Activated T-cell treated with anti-CD3 and anti-CD28 coated beads, Interleukin-2, amount 50 U/mL, for 4 hours (primary cell): ENCODE measurements at regions not wholly inside any gene's neighbourhood (a gene's known extent, or its start where the extent isn't known, plus 50 kb on each side); places are given as distances from the start of the nearest gene placed in this dataset.
A peak's percentile ranks its signal among the peaks of the same experiment; 100 is the strongest.
"Not testable (repeated sequence)": the region's sequence is repeated elsewhere in the genome, so short reads cannot be mapped to it uniquely, and the experiment has no call there.

Experiments used
- ATAC-seq, 2 donors: fragments of 200-7000 bp; cut with Tn5 transposase; one replicate each; pipeline ENCODE4 v1.10.0; 2021
- DNase-seq: peaks from one replicate; pipeline ENCODE4 v3.0.0-alpha.2; 2020
- H3K27me3 Mint-ChIP-seq: one replicate; pipeline ENCODE4 v1.8.0; 2021; ENCODE audit warnings: low read depth, mixed read lengths
- H3K36me3 Mint-ChIP-seq: one replicate; pipeline ENCODE4 v1.8.0; 2022; ENCODE audit warnings: mixed read lengths; ENCODE audit not compliant: insufficient read depth
- H3K4me1 Mint-ChIP-seq: one replicate; pipeline ENCODE4 v1.8.0; 2021; ENCODE audit warnings: low read depth, mixed read lengths
- H3K4me3 Mint-ChIP-seq: one replicate; pipeline ENCODE4 v1.8.0; 2021; ENCODE audit warnings: mild to moderate bottlenecking, moderate library complexity, mixed read lengths
- H3K9me3 Mint-ChIP-seq: one replicate; pipeline ENCODE4 v1.8.0; 2021; ENCODE audit warnings: mixed read lengths

DNA sequence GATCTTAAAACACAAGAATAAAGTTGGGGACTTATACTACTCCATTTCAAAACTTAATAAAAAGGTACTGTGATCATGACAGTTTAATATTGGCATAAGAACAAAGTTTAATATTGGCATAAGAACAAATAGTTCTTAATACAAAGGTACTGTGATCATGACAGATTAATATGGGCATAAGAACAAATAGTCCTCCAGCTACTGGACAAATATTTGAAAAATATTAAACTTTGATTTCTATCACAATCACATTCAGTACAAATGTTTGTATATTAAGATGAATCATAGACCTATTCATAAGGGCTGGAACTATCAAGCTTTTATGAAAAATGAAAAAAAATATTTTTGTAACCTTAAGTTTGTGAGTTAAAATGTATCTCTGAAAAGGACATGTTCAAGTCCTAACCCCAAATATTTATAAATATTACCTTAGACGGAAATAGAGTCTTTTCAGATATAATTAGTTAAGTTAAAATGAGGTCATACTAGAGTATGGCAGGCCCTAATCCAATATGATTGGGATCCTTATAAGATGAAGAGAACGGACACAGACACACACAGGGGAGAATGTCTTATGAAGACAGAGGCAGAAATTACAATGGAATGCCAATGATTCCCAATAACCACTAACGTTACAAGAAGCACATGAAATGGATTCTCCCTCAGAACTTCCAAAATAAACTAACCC is 79.1 kb upstream of the RGS1 start:
- no peaks in the 10 kb centered on the region for H3K36me3 Mint-ChIP-seq
- DNase-seq = no peak

DNA sequence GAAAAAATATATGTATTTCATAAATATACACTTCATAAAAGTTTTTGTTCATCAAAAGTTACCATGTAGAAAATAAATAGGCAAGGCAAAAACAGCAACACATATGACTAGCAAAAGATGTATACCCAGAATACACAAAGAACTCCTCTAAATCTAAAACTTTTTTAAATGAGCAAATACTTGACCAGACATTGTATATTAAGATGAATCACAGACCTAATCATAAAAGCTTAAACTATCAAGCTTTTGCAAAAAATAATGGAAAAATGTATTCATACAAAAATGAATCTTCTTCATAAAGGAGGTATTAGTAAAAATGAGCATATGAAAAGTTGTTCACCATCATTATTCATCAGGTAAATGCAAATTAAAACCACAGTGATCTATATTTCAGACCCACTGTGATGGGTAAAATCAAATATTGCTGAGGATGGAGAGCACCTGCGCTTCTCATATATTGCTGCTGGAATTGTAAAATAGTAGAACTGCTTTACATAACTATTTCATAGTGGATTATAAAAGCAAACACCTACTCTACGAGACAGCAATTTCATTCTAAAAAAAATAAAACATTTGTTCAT is 78.3 kb upstream of the RGS1 start:
- Mint-ChIP-seq H3K27me3 (no peaks in the 10 kb centered on the region), H3K9me3 (no peaks in the 10 kb centered on the region), H3K4me1 (peaks cover 6% of the 10 kb centered on the region), H3K36me3 (no peaks in the 10 kb centered on the region), H3K4me3 (no peak overlapping the region)
- ATAC-seq (no peak), DNase-seq (no peak)

More for the DNA sequence above, 79.1 kb upstream of the RGS1 start:
- Mint-ChIP-seq H3K4me1 (peaks cover 6% of the 10 kb centered on the region), H3K9me3 (no peaks in the 10 kb centered on the region), H3K4me3 (no peak overlapping the region), H3K27me3 (no peaks in the 10 kb centered on the region)
- ATAC-seq = no peak

DNA sequence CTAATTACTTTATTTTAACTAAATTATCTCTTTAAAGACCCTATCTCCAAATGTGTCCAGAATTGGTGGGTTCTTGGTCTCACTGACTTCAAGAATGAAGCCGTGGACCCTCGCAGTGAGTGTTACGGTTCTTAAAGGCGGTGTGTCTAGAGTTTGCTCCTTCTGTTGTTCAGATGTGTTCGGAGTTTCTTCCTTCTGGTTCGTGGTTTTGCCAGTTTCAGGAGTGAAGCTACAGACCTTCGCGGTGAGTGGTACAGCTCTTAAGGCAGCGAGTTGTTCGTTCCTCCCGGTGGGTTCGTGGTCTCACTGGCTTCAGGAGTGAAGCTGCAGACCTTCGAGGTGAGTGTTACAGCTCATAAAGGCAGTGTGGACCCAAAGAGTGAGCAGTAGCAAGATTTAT is 77.5 kb upstream of the RGS1 start:
- not testable (repeated sequence) for H3K36me3 Mint-ChIP-seq, ATAC-seq, H3K4me1 Mint-ChIP-seq, H3K27me3 Mint-ChIP-seq, DNase-seq, H3K9me3 Mint-ChIP-seq, H3K4me3 Mint-ChIP-seq

DNA sequence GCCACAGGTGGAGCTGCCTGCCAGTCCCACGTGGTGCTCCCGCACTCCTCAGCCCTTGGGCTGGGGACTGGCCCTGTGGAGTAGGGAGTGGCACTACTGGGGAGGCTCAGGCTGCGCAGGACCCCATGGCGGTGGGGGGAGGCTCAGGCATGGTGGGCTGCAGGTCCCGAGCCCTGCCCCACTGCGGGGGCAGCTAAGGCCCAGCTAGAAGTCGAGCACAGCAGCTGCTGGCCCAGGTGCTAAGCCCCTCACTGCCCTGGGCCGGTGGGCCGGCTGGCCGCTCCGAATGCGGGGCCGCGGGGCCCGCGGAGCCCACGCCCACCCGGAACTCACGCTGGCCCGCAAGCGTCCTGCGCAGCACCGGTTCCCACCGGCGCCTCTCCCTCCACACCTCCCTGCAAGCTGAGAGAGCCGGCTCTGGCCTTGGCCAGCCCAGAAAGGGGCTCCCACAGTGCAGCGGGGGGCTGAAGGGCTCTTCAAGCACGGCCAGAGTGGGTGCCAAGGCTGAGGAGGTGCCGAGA is 76.5 kb upstream of the RGS1 start:
- not testable (repeated sequence) for H3K4me3 Mint-ChIP-seq, DNase-seq, H3K36me3 Mint-ChIP-seq, H3K9me3 Mint-ChIP-seq, H3K4me1 Mint-ChIP-seq, H3K27me3 Mint-ChIP-seq, ATAC-seq

DNA sequence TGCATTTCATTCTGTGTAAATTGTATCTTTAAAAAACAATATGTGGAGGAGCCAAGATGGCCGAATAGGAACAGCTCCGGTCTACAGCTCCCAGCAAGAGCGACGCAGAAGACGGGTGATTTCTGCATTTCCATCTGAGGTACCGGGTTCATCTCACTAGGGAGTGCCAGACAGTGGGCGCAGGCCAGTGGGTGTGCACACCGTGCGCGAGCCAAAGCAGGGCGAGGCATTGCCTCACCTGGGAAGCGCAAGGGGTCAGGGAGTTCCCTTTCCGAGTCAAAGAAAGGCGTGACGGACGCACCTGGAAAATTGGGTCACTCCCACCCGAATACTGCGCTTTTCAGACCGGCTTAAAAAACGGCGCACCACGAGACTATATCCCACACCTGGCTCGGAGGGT is 75.0 kb upstream of the RGS1 start:
- not testable (repeated sequence) for H3K4me3 Mint-ChIP-seq, H3K27me3 Mint-ChIP-seq, H3K9me3 Mint-ChIP-seq, ATAC-seq, H3K36me3 Mint-ChIP-seq, DNase-seq, H3K4me1 Mint-ChIP-seq

DNA sequence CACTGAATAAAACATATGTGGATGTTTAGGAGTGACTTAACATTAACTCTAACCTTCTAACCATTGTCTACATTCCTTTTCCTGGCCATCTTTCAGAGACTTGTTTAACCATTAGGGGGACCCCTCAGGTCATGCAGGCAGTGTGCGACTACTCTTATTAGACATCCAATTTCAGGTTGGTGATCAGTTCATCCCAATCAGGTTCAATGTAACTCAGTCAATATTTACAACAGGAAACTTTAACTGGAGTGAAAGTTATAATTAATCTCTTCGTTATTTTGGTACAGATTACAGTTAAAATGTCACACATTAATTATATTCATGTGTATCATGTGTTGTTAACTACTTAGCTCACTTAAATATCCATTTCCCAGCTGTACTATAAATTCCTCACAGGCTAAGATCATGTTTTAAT is 68.8 kb upstream of the RGS1 start:
- ATAC-seq = no peak
- no peaks in the 10 kb centered on the region for H3K9me3 Mint-ChIP-seq
- no peak overlapping the region for H3K4me3 Mint-ChIP-seq
- DNase-seq = no peak
- H3K36me3 Mint-ChIP-seq = no peaks in the 10 kb centered on the region
- H3K27me3 Mint-ChIP-seq = no peaks in the 10 kb centered on the region
- no peaks in the 10 kb centered on the region for H3K4me1 Mint-ChIP-seq

DNA sequence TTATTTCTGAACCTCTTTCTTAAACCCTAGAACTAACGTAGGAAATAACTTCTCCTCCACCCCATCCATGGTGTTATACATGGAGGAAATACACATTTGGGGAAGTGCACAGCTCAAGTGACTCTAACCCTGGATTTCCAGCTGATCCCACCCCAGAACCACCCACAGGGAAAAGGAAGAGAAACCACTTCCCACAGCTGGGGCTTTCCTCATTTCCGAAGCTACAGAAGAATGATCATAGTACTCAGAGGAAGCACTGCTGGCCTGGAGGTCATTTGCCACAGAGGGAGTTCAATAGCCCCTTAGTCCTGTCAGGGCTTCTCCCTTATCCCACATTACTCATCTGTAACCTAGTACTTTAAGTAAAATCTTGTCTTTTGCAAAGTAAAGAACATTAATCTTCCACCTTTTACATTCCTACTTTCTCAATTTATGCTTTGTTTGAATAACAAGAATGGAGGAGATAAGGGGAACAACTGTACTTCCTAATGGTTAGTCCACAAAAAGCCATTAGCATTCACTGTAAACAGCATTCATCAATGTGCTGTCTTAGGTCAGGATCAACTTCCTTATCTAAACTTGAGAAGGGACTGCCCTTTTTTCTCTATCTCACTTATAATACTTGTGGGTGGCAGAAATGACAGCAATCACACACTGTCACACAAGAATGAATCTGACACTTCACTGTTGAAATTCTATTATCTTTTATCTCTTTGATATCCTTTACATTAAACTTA is 63.0 kb upstream of the RGS1 start:
- DNase-seq (no peak), ATAC-seq (no peak)
- H3K4me1 Mint-ChIP-seq = peaks cover 40% of the 10 kb centered on the region

DNA sequence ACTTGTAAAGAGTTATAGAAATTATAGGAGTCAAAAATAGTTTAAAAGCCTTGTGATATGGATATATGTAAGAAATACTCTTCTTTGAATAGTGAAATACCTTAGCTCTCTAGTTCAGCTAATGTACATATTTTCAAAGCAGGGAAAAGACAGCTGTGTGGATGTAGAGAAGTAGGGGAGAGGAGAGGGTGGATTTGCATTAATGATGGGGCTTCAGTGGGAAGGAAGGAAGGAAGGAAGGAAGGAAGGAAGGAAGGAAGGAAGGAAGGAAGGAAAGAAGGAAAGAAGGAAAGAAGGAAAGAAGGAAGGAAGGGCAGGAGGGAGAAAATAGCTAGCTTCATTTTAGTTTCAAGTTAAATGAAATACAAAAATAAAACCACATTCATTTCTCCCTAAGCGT is 62.4 kb upstream of the RGS1 start:
- no peaks in the 10 kb centered on the region for H3K36me3 Mint-ChIP-seq
- DNase-seq (no peak), ATAC-seq (no peak)
- H3K9me3 Mint-ChIP-seq = no peaks in the 10 kb centered on the region
- no peak overlapping the region for H3K4me3 Mint-ChIP-seq
- peaks cover 42% of the 10 kb centered on the region for H3K4me1 Mint-ChIP-seq
- no peaks in the 10 kb centered on the region for H3K27me3 Mint-ChIP-seq

More for the DNA sequence above, 63.0 kb upstream of the RGS1 start:
- Mint-ChIP-seq H3K9me3 (no peaks in the 10 kb centered on the region), H3K27me3 (no peaks in the 10 kb centered on the region), H3K4me3 (no peak overlapping the region), H3K36me3 (no peaks in the 10 kb centered on the region)

DNA sequence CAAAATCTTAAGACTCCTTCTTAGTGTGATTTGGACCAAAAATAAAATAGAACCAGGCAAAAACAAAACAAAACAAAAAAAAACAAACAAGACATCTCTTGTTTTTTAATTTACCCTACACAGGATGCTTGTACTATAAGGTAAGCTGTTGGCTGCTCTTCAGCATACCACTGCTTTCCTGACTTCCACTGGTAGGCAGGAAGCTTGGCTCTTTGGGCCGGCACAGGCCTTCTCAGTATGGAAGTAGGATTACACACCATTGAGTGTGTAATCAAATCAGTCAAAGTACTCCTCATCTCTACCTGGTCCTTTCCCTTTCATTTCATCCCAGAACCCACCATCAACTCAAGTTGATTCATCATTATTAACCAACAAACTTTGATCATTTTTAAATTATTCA is 61.9 kb upstream of the RGS1 start:
- H3K4me1 Mint-ChIP-seq = peaks cover 43% of the 10 kb centered on the region
- ATAC-seq = no peak
- H3K27me3 Mint-ChIP-seq = no peaks in the 10 kb centered on the region
- DNase-seq = no peak
- H3K9me3 Mint-ChIP-seq = no peaks in the 10 kb centered on the region
- no peak overlapping the region for H3K4me3 Mint-ChIP-seq
- no peaks in the 10 kb centered on the region for H3K36me3 Mint-ChIP-seq

DNA sequence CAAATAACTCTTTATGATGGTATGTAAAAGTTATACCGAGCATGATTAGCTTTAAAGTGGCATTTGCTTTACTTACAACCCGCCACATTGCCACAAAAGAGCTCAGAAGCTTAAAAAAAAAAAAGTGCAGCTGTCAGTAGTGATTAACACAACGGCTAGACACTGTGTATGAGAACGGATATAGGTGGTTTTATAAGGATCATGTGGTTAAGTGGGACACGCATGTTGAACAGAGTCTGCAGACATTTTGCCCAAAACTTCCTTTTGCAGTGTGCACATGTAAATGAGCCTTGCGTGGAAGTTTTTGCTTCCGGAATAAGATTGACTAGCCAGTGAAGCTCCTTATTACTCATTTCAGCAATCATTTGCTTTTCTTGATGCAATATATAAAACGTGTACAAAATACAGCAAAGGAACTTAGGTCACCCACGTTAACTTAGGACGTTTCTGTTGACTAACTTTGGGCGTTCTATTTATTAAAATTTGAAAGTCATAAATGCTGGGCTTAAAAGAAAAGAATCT is 58.7 kb upstream of the RGS1 start:
- Mint-ChIP-seq H3K9me3 (no peaks in the 10 kb centered on the region), H3K4me3 (peak overlapping the region; percentile 57), H3K4me1 (peaks cover 63% of the 10 kb centered on the region), H3K27me3 (no peaks in the 10 kb centered on the region), H3K36me3 (no peaks in the 10 kb centered on the region)
- DNase-seq (peak; percentile 34), ATAC-seq (peak; percentile 98 to 99)

DNA sequence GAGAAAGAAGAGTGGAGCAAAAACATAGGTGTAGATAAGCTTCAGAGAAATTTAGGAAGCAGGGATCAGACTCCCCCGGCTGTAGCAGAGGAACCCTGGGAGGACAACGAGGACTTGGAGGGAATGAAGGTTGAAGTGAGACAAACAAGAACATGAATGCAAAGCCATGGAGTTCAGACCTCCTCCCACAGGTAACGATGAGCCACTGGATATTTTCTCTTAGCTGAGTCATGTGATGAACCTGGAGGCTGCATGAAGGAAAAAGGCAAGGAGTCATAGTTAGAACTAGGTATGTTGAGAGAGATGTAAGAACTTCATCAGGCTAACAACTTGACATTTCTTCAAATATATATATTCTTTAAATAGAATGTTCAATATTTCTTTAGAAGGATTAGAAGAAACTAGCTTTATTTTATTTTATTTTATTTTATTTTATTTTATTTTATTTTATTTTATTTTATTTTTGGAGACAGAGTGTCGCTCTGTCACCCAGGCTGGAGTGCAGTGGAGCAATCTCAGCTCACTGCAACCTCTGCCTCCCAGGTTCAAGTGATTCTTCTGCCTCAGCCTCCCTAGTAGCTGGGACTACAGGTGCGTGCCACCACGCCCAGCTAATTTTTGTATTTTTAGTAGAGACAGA is 57.7 kb upstream of the RGS1 start:
- not testable (repeated sequence) for DNase-seq, H3K36me3 Mint-ChIP-seq, ATAC-seq, H3K9me3 Mint-ChIP-seq, H3K27me3 Mint-ChIP-seq
- Mint-ChIP-seq H3K4me3 (peak overlapping the region; percentile 50), H3K4me1 (peaks cover 63% of the 10 kb centered on the region)

DNA sequence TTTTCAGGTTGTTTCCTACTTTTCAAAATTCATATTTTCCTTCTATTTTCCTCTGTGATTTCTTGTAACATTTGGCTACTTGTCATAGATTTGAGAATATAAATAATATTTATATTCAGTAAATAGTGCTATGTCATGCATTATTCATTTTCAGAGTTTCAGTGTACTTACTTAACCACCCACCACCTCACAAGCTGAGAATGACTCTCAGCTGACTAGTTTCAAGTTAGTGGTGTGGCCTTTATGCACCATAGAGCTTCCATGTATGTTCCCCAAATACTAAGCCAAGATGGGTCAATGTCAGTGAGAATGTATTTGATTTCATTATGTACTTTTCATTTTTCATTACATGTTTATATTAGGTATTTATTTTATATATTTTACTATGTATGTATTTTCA is 56.9 kb upstream of the RGS1 start:
- Mint-ChIP-seq H3K27me3 (no peaks in the 10 kb centered on the region), H3K9me3 (no peaks in the 10 kb centered on the region), H3K4me3 (no peak overlapping the region), H3K4me1 (peaks cover 56% of the 10 kb centered on the region), H3K36me3 (no peaks in the 10 kb centered on the region)
- no peak for DNase-seq
- ATAC-seq = no peak

DNA sequence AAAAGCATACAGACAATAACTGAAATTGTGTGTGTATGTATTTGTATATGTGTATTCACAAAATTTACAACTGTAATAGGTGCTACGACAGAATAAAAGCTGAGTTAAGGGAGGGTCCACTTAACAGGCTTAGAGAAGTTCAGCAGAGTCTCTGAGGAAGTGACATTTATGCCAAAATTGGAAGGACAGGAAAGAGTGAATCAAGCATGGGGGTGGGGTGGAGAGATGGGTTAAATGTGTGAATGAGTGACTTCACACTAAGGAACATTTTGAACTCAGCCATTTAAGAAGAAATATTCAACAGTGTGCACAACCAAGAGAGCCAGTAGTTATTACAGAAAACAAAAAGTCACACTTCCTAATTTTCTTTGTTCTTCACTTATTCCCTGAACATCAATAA is 53.8 kb upstream of the RGS1 start:
- DNase-seq (peak; percentile 27), ATAC-seq (no peak)
- Mint-ChIP-seq H3K9me3 (no peaks in the 10 kb centered on the region), H3K4me3 (no peak overlapping the region), H3K36me3 (no peaks in the 10 kb centered on the region), H3K27me3 (no peaks in the 10 kb centered on the region), H3K4me1 (peaks cover 44% of the 10 kb centered on the region)

DNA sequence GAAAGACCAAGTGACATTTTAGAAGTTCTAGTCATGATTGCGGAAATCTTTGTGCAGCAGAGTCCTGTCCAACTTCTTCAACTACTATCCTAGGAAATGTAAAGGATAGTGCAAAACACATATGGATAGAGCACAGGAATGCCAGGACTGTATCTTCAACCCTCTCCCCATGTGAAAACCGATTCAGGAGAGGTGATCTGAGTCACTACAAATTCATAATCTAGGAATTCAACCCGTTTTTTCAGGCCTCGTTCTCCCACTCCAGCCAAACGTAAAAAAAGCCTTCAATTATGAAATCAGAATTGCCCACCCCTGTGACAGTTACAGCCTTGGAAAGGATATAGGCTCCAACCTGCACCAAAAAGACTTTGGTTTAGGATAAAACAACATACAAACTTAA is 52.9 kb upstream of the RGS1 start:
- no peak for ATAC-seq
- Mint-ChIP-seq H3K4me1 (peaks cover 36% of the 10 kb centered on the region), H3K4me3 (no peak overlapping the region), H3K27me3 (no peaks in the 10 kb centered on the region), H3K9me3 (no peaks in the 10 kb centered on the region), H3K36me3 (no peaks in the 10 kb centered on the region)
- no peak for DNase-seq
